ENCODE measurements at regions not wholly inside any gene's neighbourhood (a gene's known extent, or its start where the extent isn't known, plus 50 kb on each side); places are given as distances from the start of the nearest gene placed in this dataset.

DNA sequence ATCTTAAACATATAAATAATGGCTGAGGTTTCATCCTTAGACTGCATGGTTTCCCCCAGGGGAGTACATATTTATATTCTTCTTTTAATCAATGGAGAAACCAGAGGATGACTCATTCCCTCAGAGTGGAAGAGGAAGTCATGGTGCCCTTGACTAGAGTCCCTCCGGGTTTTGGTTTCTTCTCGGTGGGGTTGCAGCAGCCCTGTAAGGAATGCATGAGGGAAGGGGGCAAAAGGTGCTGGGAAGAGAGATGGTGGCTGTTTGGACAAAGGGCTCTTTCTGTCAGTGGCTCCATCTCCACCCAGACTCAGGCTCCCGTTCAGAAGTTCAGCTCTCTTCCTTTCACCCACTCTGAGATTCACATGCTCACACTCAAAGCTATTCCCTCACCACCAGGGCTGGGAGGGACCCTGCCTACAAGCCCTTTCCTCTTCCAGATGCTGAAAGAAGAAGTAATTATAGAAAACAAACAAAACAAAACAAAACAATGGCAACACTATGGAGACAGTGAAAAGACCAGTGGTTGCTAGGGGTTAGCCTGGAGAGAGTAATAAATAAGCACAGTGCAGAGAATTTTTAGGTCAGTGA, 129.8 kb upstream of the IL12B start:
- TF ChIP-seq POLR2AphosphoS5 (IDR thresholded peaks at IDR 0.05; ENCODE audit: low read depth, low read length) (no peak), POLR2A (IDR thresholded peaks at IDR 0.05; ENCODE audit: low read depth, low read length) (no peak), TAF1 (IDR thresholded peaks at IDR 0.05; ENCODE audit: low read depth, low read length) (no peak)
